Liver (tissue), 8 donors: ENCODE measurements at regions not wholly inside any gene's neighbourhood (a gene's known extent, or its start where the extent isn't known, plus 50 kb on each side); places are given as distances from the start of the nearest gene placed in this dataset.

Experiments used
- DNase-seq: peaks from one replicate; pipeline ENCODE4 v3.0.0-alpha.2; 2017; ENCODE audit warnings: low spot score
- H3K27ac ChIP-seq, 2 donors: one replicate each; pipeline ENCODE4 v1.7.0; 2013; ENCODE audit warnings: inconsistent platforms in 2 of 2, low read length in 2 of 2, control low read depth in 1 of 2, low read depth in 1 of 2, mild to moderate bottlenecking in 1 of 2
- H3K27me3 ChIP-seq, 4 donors: one replicate each; pipeline versions ENCODE4 v1.6.1 to v1.7.0; 2013; ENCODE audit warnings: low read length in 3 of 4, inconsistent platforms in 1 of 4, mild to moderate bottlenecking in 1 of 4, moderate library complexity in 1 of 4; ENCODE audit not compliant: control insufficient read depth in 4 of 4, insufficient read depth in 4 of 4
- H3K36me3 ChIP-seq, 4 donors: one replicate each; pipeline versions ENCODE4 v1.6.1 to v1.7.0; 2013; ENCODE audit warnings: low read length in 3 of 4, mild to moderate bottlenecking in 3 of 4, low read depth in 1 of 4, moderate library complexity in 1 of 4; ENCODE audit not compliant: control insufficient read depth in 4 of 4, insufficient read depth in 3 of 4
- H3K4me1 ChIP-seq, 4 donors: one replicate each; pipeline versions ENCODE4 v1.6.1 to v1.7.0; 2013; ENCODE audit warnings: low read length in 3 of 4, mild to moderate bottlenecking in 3 of 4, moderate library complexity in 1 of 4; ENCODE audit not compliant: control insufficient read depth in 4 of 4, insufficient read depth in 4 of 4
- H3K4me3 ChIP-seq, 3 donors: one replicate each; pipeline versions ENCODE4 v1.6.1 to v1.7.0; 2013; ENCODE audit warnings: low read length in 3 of 3, control low read depth in 1 of 3, low read depth in 1 of 3, mild to moderate bottlenecking in 1 of 3
- H3K9ac ChIP-seq, 2 donors: one replicate each; pipeline ENCODE4 v1.7.0; 2013; ENCODE audit warnings: low read length in 2 of 2, mild to moderate bottlenecking in 2 of 2, moderate library complexity in 2 of 2, control low read depth in 1 of 2, low read depth in 1 of 2
- H3K9me3 ChIP-seq, 4 donors: one replicate each; pipeline versions ENCODE4 v1.6.1 to v1.7.0; 2013; ENCODE audit warnings: low read length in 3 of 4; ENCODE audit not compliant: control insufficient read depth in 4 of 4
- EGR1 ChIP-seq, 2 donors: IDR thresholded peaks; 2 replicates each; pipeline ENCODE4 v1.6.1; 2016 to 2018; ENCODE audit warnings: antibody characterized with exemption in 2 of 2, low read depth in 2 of 2
- FOXA1 ChIP-seq: IDR thresholded peaks from 2 replicates; pipeline ENCODE4 v1.6.1; 2016; ENCODE audit warnings: antibody characterized with exemption
- FOXA2 ChIP-seq: IDR thresholded peaks from 2 replicates; pipeline ENCODE4 v1.6.1; 2016; ENCODE audit warnings: antibody characterized with exemption
- GABPA ChIP-seq, 2 donors: IDR thresholded peaks in 1 of 2; conservative IDR thresholded peaks in 1 of 2; 2 replicates each; pipeline ENCODE4 v1.6.1; 2016; ENCODE audit warnings: antibody characterized with exemption in 2 of 2, mild to moderate bottlenecking in 1 of 2, moderate library complexity in 1 of 2
- HNF4A ChIP-seq, 2 donors: conservative IDR thresholded peaks; 2 replicates each; pipeline ENCODE4 v1.6.1; 2016; ENCODE audit warnings: antibody characterized with exemption in 2 of 2, mild to moderate bottlenecking in 2 of 2
- HNF4G ChIP-seq: IDR thresholded peaks from 2 replicates; pipeline ENCODE4 v1.6.1; 2016; ENCODE audit warnings: antibody characterized with exemption
- NR2F2 ChIP-seq: IDR thresholded peaks from 2 replicates; pipeline ENCODE4 v1.6.1; 2016; ENCODE audit warnings: antibody characterized with exemption
- RAD21 ChIP-seq, 2 donors: IDR thresholded peaks; 2 replicates each; pipeline ENCODE4 v1.6.1; 2016; ENCODE audit warnings: antibody characterized with exemption in 2 of 2, mild to moderate bottlenecking in 2 of 2
- SP1 ChIP-seq: IDR thresholded peaks from 2 replicates; pipeline ENCODE4 v1.6.1; 2018; ENCODE audit warnings: antibody characterized with exemption, mild to moderate bottlenecking
- TAF1 ChIP-seq: conservative IDR thresholded peaks from 2 replicates; pipeline ENCODE4 v1.6.1; 2016; ENCODE audit warnings: antibody characterized with exemption, mild to moderate bottlenecking
- YY1 ChIP-seq: IDR thresholded peaks from 2 replicates; pipeline ENCODE4 v1.6.1; 2016; ENCODE audit warnings: antibody characterized with exemption, mild to moderate bottlenecking
- WGBS: extraction: QIAGEN DNeasy Blood & Tissue Kit; methylation state at CpG from one replicate; pipeline ENCODE4 v1.1.7; 2013; 5-methylcytosine and 5-hydroxymethylcytosine counted together
- TF ChIP-seq, protein P1 (sequence below): IDR thresholded peaks from 2 replicates; pipeline ENCODE4 v1.6.1; 2016; ENCODE audit warnings: antibody characterized with exemption
- TF ChIP-seq, protein P2 (sequence below): IDR thresholded peaks from 2 replicates; pipeline ENCODE4 v1.6.1; 2016; ENCODE audit warnings: antibody characterized with exemption
- TF ChIP-seq, protein P3 (sequence below): IDR thresholded peaks from 2 replicates; pipeline ENCODE4 v1.6.1; 2016; ENCODE audit warnings: antibody characterized with exemption, mild to moderate bottlenecking
- TF ChIP-seq, protein P4 (sequence below): fragments of 150-350 bp; IDR thresholded peaks from 2 replicates; pipeline ENCODE4 v1.5.1; 2017; ENCODE audit warnings: improper control_type of control experiment, low read depth, low read length; ENCODE audit not compliant: missing input control
- donor health status: healthy.
- donor health status: healthy.
- donor health status: healthy.
- donor health status: healthy.
- donor health status: healthy.

DNA sequence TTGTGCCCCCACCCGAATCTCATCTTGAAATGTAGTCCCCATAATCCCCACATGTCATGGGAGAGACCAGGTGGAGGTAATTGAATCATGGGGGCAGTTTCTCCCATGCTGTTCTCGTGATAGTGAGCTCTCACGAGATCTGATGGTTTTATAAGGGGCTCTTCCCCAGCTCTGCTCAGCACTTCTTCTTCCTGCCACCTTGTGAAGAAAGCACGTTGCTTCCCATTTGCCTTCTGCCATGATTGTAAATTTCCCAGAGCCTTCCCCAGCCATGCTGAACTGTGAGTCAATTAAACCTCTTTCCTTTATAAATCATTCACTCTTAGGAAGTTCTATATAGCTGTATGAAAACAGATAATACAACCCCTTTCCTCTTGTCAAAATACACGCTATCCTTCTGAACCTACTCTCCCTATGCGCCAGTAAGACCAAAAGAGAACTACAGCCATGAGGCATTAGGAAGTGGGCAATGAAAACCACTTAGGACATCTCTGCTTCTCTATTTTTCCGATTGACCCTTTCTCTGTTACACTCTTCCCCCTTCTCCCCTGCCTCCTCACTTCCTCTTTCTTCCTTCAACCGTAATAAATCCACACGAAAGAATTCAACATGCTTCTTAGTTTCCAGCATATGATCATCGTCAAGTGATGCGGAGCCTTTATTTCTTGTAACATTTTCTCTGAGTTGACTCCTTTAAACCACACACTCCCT lies 101.2 kb upstream of the WDR11 start:
- Histone ChIP-seq H3K4me3 (no peak overlapping the region), H3K27me3 (peaks cover 0 to 4% (median 2%) of the 10 kb centered on the region in 4 donors), H3K27ac (no peak overlapping the region), H3K4me1 (no peaks in the 10 kb centered on the region), H3K9me3 (no peaks in the 10 kb centered on the region), H3K36me3 (no peaks in the 10 kb centered on the region), H3K9ac (no peak overlapping the region)
- TF ChIP-seq, protein P1, sequence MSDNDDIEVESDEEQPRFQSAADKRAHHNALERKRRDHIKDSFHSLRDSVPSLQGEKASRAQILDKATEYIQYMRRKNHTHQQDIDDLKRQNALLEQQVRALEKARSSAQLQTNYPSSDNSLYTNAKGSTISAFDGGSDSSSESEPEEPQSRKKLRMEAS, result no peak
- TF ChIP-seq, protein P2, sequence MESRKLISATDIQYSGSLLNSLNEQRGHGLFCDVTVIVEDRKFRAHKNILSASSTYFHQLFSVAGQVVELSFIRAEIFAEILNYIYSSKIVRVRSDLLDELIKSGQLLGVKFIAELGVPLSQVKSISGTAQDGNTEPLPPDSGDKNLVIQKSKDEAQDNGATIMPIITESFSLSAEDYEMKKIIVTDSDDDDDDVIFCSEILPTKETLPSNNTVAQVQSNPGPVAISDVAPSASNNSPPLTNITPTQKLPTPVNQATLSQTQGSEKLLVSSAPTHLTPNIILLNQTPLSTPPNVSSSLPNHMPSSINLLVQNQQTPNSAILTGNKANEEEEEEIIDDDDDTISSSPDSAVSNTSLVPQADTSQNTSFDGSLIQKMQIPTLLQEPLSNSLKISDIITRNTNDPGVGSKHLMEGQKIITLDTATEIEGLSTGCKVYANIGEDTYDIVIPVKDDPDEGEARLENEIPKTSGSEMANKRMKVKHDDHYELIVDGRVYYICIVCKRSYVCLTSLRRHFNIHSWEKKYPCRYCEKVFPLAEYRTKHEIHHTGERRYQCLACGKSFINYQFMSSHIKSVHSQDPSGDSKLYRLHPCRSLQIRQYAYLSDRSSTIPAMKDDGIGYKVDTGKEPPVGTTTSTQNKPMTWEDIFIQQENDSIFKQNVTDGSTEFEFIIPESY, result no peak
- TF ChIP-seq NR2F2, result no peak
- no peak for TF ChIP-seq HNF4G
- no peak for TF ChIP-seq SP1
- TF ChIP-seq RAD21 (IDR thresholded peaks at IDR 0.05), result no peak
- TF ChIP-seq FOXA2, result no peak
- TF ChIP-seq, protein P3, sequence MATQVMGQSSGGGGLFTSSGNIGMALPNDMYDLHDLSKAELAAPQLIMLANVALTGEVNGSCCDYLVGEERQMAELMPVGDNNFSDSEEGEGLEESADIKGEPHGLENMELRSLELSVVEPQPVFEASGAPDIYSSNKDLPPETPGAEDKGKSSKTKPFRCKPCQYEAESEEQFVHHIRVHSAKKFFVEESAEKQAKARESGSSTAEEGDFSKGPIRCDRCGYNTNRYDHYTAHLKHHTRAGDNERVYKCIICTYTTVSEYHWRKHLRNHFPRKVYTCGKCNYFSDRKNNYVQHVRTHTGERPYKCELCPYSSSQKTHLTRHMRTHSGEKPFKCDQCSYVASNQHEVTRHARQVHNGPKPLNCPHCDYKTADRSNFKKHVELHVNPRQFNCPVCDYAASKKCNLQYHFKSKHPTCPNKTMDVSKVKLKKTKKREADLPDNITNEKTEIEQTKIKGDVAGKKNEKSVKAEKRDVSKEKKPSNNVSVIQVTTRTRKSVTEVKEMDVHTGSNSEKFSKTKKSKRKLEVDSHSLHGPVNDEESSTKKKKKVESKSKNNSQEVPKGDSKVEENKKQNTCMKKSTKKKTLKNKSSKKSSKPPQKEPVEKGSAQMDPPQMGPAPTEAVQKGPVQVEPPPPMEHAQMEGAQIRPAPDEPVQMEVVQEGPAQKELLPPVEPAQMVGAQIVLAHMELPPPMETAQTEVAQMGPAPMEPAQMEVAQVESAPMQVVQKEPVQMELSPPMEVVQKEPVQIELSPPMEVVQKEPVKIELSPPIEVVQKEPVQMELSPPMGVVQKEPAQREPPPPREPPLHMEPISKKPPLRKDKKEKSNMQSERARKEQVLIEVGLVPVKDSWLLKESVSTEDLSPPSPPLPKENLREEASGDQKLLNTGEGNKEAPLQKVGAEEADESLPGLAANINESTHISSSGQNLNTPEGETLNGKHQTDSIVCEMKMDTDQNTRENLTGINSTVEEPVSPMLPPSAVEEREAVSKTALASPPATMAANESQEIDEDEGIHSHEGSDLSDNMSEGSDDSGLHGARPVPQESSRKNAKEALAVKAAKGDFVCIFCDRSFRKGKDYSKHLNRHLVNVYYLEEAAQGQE, result no peak
- TF ChIP-seq TAF1, result no peak
- no peak for TF ChIP-seq FOXA1
- TF ChIP-seq, protein P4, sequence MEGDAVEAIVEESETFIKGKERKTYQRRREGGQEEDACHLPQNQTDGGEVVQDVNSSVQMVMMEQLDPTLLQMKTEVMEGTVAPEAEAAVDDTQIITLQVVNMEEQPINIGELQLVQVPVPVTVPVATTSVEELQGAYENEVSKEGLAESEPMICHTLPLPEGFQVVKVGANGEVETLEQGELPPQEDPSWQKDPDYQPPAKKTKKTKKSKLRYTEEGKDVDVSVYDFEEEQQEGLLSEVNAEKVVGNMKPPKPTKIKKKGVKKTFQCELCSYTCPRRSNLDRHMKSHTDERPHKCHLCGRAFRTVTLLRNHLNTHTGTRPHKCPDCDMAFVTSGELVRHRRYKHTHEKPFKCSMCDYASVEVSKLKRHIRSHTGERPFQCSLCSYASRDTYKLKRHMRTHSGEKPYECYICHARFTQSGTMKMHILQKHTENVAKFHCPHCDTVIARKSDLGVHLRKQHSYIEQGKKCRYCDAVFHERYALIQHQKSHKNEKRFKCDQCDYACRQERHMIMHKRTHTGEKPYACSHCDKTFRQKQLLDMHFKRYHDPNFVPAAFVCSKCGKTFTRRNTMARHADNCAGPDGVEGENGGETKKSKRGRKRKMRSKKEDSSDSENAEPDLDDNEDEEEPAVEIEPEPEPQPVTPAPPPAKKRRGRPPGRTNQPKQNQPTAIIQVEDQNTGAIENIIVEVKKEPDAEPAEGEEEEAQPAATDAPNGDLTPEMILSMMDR, result no peak
- no peak for TF ChIP-seq GABPA (IDR thresholded peaks at IDR 0.05 in 1 of 2, conservative IDR thresholded peaks at IDR 0.05 in 1 of 2)
- no peak for TF ChIP-seq HNF4A (conservative IDR thresholded peaks at IDR 0.05)
- no peak for DNase-seq
- WGBS, result 68% methylated on average over 11 of the region's 11 CpGs

DNA sequence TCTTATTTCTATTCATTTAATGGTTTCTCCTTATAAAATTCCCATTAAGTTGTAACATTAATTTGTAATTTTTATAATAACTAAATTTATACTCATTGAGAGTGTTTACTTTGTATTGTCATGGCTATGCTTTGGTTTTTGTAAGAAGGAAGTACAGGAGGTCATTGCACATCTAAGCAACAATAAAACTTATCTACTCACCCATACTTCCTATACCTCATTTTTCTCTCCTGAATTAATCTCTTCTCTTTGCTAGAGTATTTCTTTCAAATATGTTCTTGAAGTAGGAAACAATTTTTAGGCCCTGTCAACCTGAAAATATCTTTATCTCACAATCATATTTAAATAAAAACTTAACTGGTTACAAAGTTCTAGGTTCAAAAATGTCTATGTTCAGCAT lies 95.4 kb upstream of the WDR11 start:
- TF ChIP-seq, protein P4, result no peak
- TF ChIP-seq, protein P1, result no peak
- TF ChIP-seq RAD21 (IDR thresholded peaks at IDR 0.05) (no peak), GABPA (IDR thresholded peaks at IDR 0.05 in 1 of 2, conservative IDR thresholded peaks at IDR 0.05 in 1 of 2) (no peak), YY1 (no peak), TAF1 (no peak), NR2F2 (no peak), HNF4G (no peak), FOXA1 (no peak), EGR1 (IDR thresholded peaks at IDR 0.05; ENCODE audit: low read depth in 2 of 2) (no peak), FOXA2 (no peak)
- H3K36me3 ChIP-seq, result no peaks in the 10 kb centered on the region
- H3K4me1 ChIP-seq, result no peaks in the 10 kb centered on the region
- H3K27me3 ChIP-seq, result peaks cover 0 to 1% (median 0%) of the 10 kb centered on the region in 4 donors
- H3K4me3 ChIP-seq, result no peak overlapping the region
- no peak overlapping the region for H3K9ac ChIP-seq
- no peaks in the 10 kb centered on the region for H3K9me3 ChIP-seq
- no peak overlapping the region for H3K27ac ChIP-seq
- no peak for DNase-seq
